Large intestine (tissue), 3 donors: ENCODE measurements at regions not wholly inside any gene's neighbourhood (a gene's known extent, or its start where the extent isn't known, plus 50 kb on each side); places are given as distances from the start of the nearest gene placed in this dataset.

Source experiments
- DNase-seq, 2 donors: peaks; one replicate each; pipeline versions ENCODE4 v3.0.0 to v3.0.0-alpha.2; 2013
- H3K27ac ChIP-seq: one replicate; pipeline ENCODE4 v1.5.1; 2013; ENCODE audit warnings: low read length
- H3K27me3 ChIP-seq: 2 replicates; pipeline ENCODE4 v1.6.1; 2013; ENCODE audit warnings: low read length; ENCODE audit not compliant: control insufficient read depth, insufficient read depth
- H3K36me3 ChIP-seq: 2 replicates; pipeline ENCODE4 v1.6.1; 2013; ENCODE audit warnings: low read length; ENCODE audit not compliant: control insufficient read depth, insufficient read depth
- H3K4me1 ChIP-seq: one replicate; pipeline ENCODE4 v1.6.1; 2013; ENCODE audit warnings: low read length; ENCODE audit not compliant: control insufficient read depth, insufficient read depth
- H3K4me3 ChIP-seq: one replicate; pipeline ENCODE4 v1.5.1; 2013; ENCODE audit warnings: low read length
- H3K9me3 ChIP-seq: one replicate; pipeline ENCODE4 v1.6.1; 2013; ENCODE audit warnings: mild to moderate bottlenecking, low read depth, low read length, moderate library complexity; ENCODE audit not compliant: control insufficient read depth
- WGBS: methylation state at CpG from one replicate; pipeline ENCODE4 v1.1.5; 2013; ENCODE audit warnings: low lambda C conversion rate; ENCODE audit not compliant: insufficient coverage; 5-methylcytosine and 5-hydroxymethylcytosine counted together

DNA sequence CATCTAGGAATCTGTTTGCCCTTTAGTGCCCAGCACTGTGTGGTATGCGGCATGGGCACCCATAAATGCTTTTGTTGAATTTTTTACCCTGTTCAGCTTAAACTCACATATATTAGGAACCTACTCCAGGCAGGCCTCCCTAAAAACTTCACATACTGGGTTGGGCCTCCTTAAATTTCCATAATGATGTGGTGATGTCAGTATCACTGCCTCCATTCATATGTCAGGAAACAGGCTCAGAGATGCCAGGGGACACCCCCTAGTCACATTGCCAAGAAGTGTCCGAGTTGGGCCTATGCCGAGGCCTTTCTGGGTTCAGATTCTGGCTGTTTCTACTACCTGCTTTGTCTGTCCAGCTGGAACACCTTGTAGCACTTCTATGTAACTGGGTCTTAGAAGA, 55.7 kb upstream of the RUNX3 start:
- no CpG with 5 or more reads among the region's 3 CpGs for WGBS
- peaks cover 17% of the 10 kb centered on the region for H3K27me3 ChIP-seq
- H3K36me3 ChIP-seq = no peaks in the 10 kb centered on the region
- H3K9me3 ChIP-seq = no peaks in the 10 kb centered on the region
- H3K4me3 ChIP-seq = no peak overlapping the region
- no peak for DNase-seq
- H3K27ac ChIP-seq = no peak overlapping the region
- H3K4me1 ChIP-seq = no peaks in the 10 kb centered on the region

DNA sequence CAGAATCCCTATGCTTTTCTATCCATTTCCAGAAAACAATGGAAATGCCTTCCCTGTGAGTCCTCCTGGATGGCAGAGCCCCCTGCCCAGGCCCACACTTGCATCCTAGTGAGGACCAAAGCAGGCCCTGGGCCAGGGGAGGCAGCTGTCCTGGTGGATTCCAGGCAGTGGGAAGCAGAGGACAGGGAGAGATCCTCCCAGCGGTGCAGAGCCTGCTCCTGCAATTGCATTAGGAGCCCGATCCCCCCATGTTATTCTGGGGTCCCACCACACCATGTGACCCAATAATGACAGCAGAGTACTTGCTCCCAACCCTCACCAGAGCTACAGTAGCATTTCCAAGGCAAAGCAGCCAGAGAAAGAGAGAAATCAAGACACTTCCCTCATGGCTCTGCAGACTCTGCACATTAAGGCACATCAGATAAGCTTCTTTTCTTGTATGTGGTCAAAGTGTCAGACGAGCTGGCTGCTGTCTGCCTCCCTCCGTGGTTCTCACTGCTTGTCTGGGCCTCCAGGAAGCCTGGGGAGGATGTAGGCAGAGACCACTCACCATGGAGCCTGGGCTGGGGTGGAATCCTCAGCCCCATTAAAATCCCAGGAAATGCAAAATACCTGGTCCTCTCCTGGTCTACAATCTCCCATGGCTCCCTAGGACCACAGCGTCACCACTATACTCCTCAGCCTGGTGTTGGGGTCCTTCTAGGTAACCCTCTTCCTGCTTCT, 54.9 kb upstream of the RUNX3 start:
- WGBS = no CpG with 5 or more reads among the region's 5 CpGs
- Histone ChIP-seq H3K36me3 (no peaks in the 10 kb centered on the region), H3K9me3 (no peaks in the 10 kb centered on the region), H3K27ac (no peak overlapping the region), H3K27me3 (peaks cover 11% of the 10 kb centered on the region), H3K4me3 (no peak overlapping the region), H3K4me1 (no peaks in the 10 kb centered on the region)
- DNase-seq = no peak

DNA sequence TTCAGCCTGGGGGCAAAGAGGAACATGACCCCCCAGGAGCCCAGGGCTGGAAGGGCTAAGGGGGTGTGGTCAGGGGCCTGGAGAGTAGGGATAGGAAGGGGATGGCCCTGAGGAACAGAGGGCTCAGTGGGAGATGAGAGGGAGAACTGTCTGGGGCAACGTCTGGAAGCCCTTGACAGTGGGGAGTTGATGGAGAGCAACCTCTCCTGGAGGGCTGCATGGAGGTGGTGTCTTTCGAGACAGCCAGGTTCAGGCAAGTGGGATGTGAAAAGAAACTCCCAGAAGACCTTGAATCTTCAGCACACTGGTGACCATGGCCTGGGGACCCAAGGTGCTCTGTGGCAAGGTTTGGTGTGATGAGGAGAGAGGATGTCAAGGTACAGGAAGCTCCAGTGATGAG, 54.2 kb upstream of the RUNX3 start:
- H3K27ac ChIP-seq = no peak overlapping the region
- H3K36me3 ChIP-seq = no peaks in the 10 kb centered on the region
- no CpG with 5 or more reads among the region's 2 CpGs for WGBS
- no peak overlapping the region for H3K4me3 ChIP-seq
- DNase-seq = no peak
- no peaks in the 10 kb centered on the region for H3K4me1 ChIP-seq
- peaks cover 7% of the 10 kb centered on the region for H3K27me3 ChIP-seq
- no peaks in the 10 kb centered on the region for H3K9me3 ChIP-seq

DNA sequence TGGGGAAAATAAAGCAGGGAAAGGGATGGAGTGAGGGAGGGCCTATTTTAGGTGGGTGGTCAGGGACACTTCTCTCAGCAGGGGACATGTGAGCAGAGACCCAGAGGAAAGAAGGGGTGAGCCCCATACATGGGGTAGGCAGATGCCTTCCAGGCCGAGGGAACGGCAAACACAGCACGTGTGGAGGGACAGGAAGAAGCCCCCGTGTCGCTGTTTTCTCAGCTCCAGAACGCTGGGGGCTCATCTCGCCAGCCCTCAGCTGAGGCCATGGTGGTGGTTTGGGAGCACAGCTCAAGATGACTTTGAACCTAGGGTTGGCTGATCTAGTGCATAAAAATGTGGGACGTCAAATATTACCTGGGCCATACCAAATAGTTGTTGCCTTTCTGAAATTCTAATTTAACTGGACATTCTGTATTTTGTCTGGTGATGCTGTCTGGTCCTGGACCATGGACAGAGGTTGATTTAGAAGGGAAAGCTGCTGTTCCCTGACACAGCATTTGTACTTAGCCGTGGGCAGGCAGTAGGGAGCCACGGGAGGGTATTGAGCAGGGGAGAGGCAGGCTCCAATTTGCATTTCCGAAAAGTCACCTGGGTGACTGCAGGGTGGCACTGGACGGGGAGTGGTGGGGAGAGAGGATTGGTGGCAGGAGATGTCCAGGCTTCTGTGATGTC, 53.1 kb upstream of the RUNX3 start:
- H3K4me1 ChIP-seq = no peaks in the 10 kb centered on the region
- WGBS = no CpG with 5 or more reads among the region's 12 CpGs
- peaks cover 3% of the 10 kb centered on the region for H3K27me3 ChIP-seq
- DNase-seq = no peak
- no peaks in the 10 kb centered on the region for H3K36me3 ChIP-seq
- H3K27ac ChIP-seq = no peak overlapping the region
- no peaks in the 10 kb centered on the region for H3K9me3 ChIP-seq
- H3K4me3 ChIP-seq = no peak overlapping the region

DNA sequence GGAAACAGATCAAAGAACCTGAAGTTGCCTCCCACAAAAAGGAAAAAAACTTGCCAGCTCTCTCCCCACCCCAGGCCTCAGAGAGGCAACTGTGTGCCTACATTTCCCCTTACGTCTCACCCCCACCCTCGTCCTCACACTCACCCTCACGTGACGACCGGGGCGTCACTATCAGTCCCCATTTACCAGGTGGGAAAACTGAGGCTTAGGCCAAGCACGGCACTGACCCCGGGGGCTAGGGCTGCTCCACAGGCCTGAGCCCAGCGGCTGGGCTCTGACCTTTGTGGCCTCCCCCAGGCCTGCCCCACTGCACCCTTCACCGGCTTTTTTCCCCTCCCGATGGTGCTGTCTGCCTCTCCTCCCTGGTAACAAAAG, 51.5 kb upstream of the RUNX3 start:
- Histone ChIP-seq H3K4me3 (no peak overlapping the region), H3K27ac (no peak overlapping the region), H3K9me3 (no peaks in the 10 kb centered on the region), H3K4me1 (no peaks in the 10 kb centered on the region), H3K27me3 (no peaks in the 10 kb centered on the region), H3K36me3 (no peaks in the 10 kb centered on the region)
- DNase-seq = no peak
- WGBS = no CpG with 5 or more reads among the region's 11 CpGs

DNA sequence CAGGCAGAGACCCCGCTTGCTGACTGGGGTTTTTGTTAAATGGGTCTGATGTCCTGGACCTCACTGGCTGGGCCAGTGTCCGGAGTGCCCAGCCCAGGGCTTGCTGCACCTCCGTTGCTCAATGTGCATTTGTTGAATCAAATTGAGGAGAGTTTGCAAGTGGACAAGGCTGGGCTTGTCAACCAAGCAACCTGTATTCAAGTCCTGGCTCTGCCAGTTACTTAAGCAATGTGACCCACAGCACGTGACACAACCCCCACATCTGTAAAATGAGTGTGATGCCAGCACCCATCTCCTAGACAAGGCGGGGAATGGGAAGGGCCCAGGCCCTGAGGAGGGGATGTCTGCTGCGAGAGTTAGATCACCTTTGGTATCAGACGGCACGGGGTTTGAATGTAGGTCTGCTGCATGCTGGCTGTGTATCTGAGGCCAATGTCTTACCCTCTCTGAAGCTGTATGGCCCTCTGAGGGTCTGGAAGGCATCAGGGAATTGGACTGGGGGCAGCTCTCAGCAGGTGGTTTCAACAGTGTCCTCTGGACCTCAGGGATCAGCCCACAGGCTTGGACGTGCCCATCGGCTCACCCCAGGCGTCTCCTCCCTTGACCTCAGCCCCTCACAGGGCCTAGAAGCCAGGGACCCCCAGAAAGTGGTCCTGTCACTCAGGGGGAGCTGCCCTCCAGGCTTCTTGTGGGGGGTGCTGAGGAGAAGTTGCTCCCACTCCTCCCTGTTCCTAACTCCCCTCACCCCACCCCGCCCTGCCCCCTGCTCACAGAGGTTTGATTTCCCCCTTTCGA, 51.0 kb upstream of the RUNX3 start:
- Histone ChIP-seq H3K27me3 (no peaks in the 10 kb centered on the region), H3K4me1 (no peaks in the 10 kb centered on the region), H3K27ac (no peak overlapping the region), H3K36me3 (no peaks in the 10 kb centered on the region), H3K9me3 (peaks cover 2% of the 10 kb centered on the region), H3K4me3 (no peak overlapping the region)
- no peak for DNase-seq
- 100% methylated on average over 1 of the region's 13 CpGs for WGBS
